ENCODE measurements at regions not wholly inside any gene's neighbourhood (a gene's known extent, or its start where the extent isn't known, plus 50 kb on each side); places are given as distances from the start of the nearest gene placed in this dataset.

- TF ChIP-seq ATF3 (IDR thresholded peaks at IDR 0.05; ENCODE audit: borderline replicate concordance, extremely low read depth, low read depth, low read length): no peak
- TF ChIP-seq MAX (IDR thresholded peaks at IDR 0.05; ENCODE audit: low read depth, low read length): no peak
- TF ChIP-seq POLR2AphosphoS5 (IDR thresholded peaks at IDR 0.05; ENCODE audit: low read length): no peak
- TF ChIP-seq PML (IDR thresholded peaks at IDR 0.05; ENCODE audit: low read length): peak; percentile 86
- no peak for TF ChIP-seq NRF1 (conservative IDR thresholded peaks at IDR 0.05; ENCODE audit: low read depth, low read length)
- TF ChIP-seq ATF7 (IDR thresholded peaks at IDR 0.05; ENCODE audit: low read depth): peak; percentile 85
- peak; percentile 94 for TF ChIP-seq RELA (IDR thresholded peaks at IDR 0.05; ENCODE audit: borderline replicate concordance, partially characterized antibody)
- no peak for TF ChIP-seq YBX1 (IDR thresholded peaks at IDR 0.05)
- TF ChIP-seq E2F8 (IDR thresholded peaks at IDR 0.05; ENCODE audit: low read depth, partially characterized antibody): no peak
- peak; percentile 80; the same call in 1 of the 2 replicates for TF ChIP-seq MTA3 (IDR thresholded peaks at IDR 0.05; ENCODE audit: borderline replicate concordance, low read length)
- TF ChIP-seq IKZF2 (IDR thresholded peaks at IDR 0.05): peak; percentile 93 to 96
- TF ChIP-seq FOXM1 (IDR thresholded peaks at IDR 0.05; ENCODE audit: low read depth, low read length): peak; percentile 96
- peak; percentile 97 for TF ChIP-seq RELB (IDR thresholded peaks at IDR 0.05; ENCODE audit: low read depth)
- TF ChIP-seq ZNF217 (IDR thresholded peaks at IDR 0.05): no peak
- peak; percentile 96 for TF ChIP-seq BCL3 (IDR thresholded peaks at IDR 0.05; ENCODE audit: borderline replicate concordance, insufficient read depth, low read depth, low read length, poor library complexity, severe bottlenecking)
- TF ChIP-seq KAT2A (conservative IDR thresholded peaks at IDR 0.05; ENCODE audit: control insufficient read depth, low read depth, low read length): no peak
- TF ChIP-seq BCLAF1 (IDR thresholded peaks at IDR 0.05): no peak
- no peak for TF ChIP-seq LARP7 (IDR thresholded peaks at IDR 0.05)
- TF ChIP-seq YY1 (IDR thresholded peaks at IDR 0.05; ENCODE audit: low read depth, low read length): 0 out of 2 replicates have a peak, but pooled peaks have one; percentile 13
- no peak for TF ChIP-seq STAT1 (conservative IDR thresholded peaks at IDR 0.05)
Measured at GRCh38 chr11:128318856-128319474, 268.4 kb downstream of the ETS1 start (continued).

Data from GM12878 (cell line).